ENCODE measurements at regions not wholly inside any gene's neighbourhood (a gene's known extent, or its start where the extent isn't known, plus 50 kb on each side); places are given as distances from the start of the nearest gene placed in this dataset.

GRCh38 chr3:104291437-104291851, 1075.3 kb upstream of the ALCAM start:
- WGBS, 2 donors (ENCODE audit: extremely low coverage in 2 of 2, insufficient read length in 2 of 2, insufficient replicate concordance in 1 of 2): no CpG with 5 or more reads among the region's 3 CpGs
- peaks cover 0 to 4% of the 10 kb centered on the region in 2 donors for H3K9me3 ChIP-seq (replicated peaks in 1 of 2; ENCODE audit: control insufficient read depth in 2 of 2, insufficient read depth in 1 of 2, low read depth in 1 of 2, low read length in 2 of 2)
- no peaks in the 10 kb centered on the region for H3K27me3 ChIP-seq (ENCODE audit: control insufficient read depth in 3 of 3, insufficient read depth in 3 of 3, low read depth in 1 of 3, low read length in 3 of 3)
- H3K14ac ChIP-seq (ENCODE audit: low read length): no peak overlapping the region
- peaks cover 0 to 8% of the 10 kb centered on the region in 2 donors for H3K4me1 ChIP-seq (ENCODE audit: control insufficient read depth in 2 of 2, insufficient read depth in 1 of 2, low read depth in 1 of 2, low read length in 2 of 2)
- H3K27ac ChIP-seq (replicated peaks; ENCODE audit: low read length): no peak overlapping the region
- no peak overlapping the region for H3K9ac ChIP-seq (ENCODE audit: low read depth, low read length, poor library complexity)
- no peak overlapping the region for H2AK5ac ChIP-seq (ENCODE audit: low read depth, low read length)
- DNase-seq (ENCODE audit: low spot score): no peak
- no peak overlapping the region for H4K8ac ChIP-seq (ENCODE audit: low read depth, low read length)
- H3K36me3 ChIP-seq (replicated peaks in 1 of 2; ENCODE audit: control insufficient read depth in 2 of 2, insufficient read depth in 2 of 2, low read length in 2 of 2): no peaks in the 10 kb centered on the region
- H3K4me2 ChIP-seq (ENCODE audit: insufficient read depth, low read length, poor library complexity, severe bottlenecking): no peak overlapping the region
- H2BK15ac ChIP-seq (ENCODE audit: low read length): no peak overlapping the region
- no peak overlapping the region for H2BK120ac ChIP-seq (ENCODE audit: low read depth, low read length)
- H2AFZ ChIP-seq (ENCODE audit: low read length): no peak overlapping the region
- H3K79me1 ChIP-seq (ENCODE audit: low read depth, low read length): no peaks in the 10 kb centered on the region
- no peak overlapping the region for H3K23ac ChIP-seq (ENCODE audit: low read depth, low read length, poor library complexity)
- H4K91ac ChIP-seq (ENCODE audit: low read depth, low read length, poor library complexity): no peak overlapping the region
- no peak overlapping the region for H3K18ac ChIP-seq (ENCODE audit: low read length)
- no peak overlapping the region for H2BK12ac ChIP-seq (ENCODE audit: low read length)
- no peak overlapping the region for H3K4ac ChIP-seq (ENCODE audit: low read length)
- no peak overlapping the region for H2BK5ac ChIP-seq (ENCODE audit: low read length)
- H3K4me3 ChIP-seq (ENCODE audit: low read length in 2 of 2): no peak overlapping the region

- Histone ChIP-seq H2AK5ac (ENCODE audit: low read depth, low read length) (no peak overlapping the region), H3K18ac (ENCODE audit: low read length) (no peak overlapping the region), H3K79me1 (ENCODE audit: low read depth, low read length) (no peaks in the 10 kb centered on the region), H2BK15ac (ENCODE audit: low read length) (no peak overlapping the region), H3K9me3 (replicated peaks in 1 of 2; ENCODE audit: control insufficient read depth in 2 of 2, insufficient read depth in 1 of 2, low read depth in 1 of 2, low read length in 2 of 2) (peaks cover 0 to 1% of the 10 kb centered on the region in 2 donors), H3K4me3 (ENCODE audit: low read length in 2 of 2) (no peak overlapping the region), H3K27ac (replicated peaks; ENCODE audit: low read length) (no peak overlapping the region), H3K4ac (ENCODE audit: low read length) (no peak overlapping the region), H3K4me2 (ENCODE audit: insufficient read depth, low read length, poor library complexity, severe bottlenecking) (no peak overlapping the region), H3K14ac (ENCODE audit: low read length) (no peak overlapping the region), H3K9ac (ENCODE audit: low read depth, low read length, poor library complexity) (no peak overlapping the region), H2BK5ac (ENCODE audit: low read length) (no peak overlapping the region), H2AFZ (ENCODE audit: low read length) (no peak overlapping the region), H4K91ac (ENCODE audit: low read depth, low read length, poor library complexity) (no peak overlapping the region), H2BK120ac (ENCODE audit: low read depth, low read length) (no peak overlapping the region), H3K36me3 (replicated peaks in 1 of 2; ENCODE audit: control insufficient read depth in 2 of 2, insufficient read depth in 2 of 2, low read length in 2 of 2) (no peaks in the 10 kb centered on the region), H3K4me1 (ENCODE audit: control insufficient read depth in 2 of 2, insufficient read depth in 1 of 2, low read depth in 1 of 2, low read length in 2 of 2) (peaks cover 0 to 8% of the 10 kb centered on the region in 2 donors), H2BK12ac (ENCODE audit: low read length) (no peak overlapping the region), H4K8ac (ENCODE audit: low read depth, low read length) (no peak overlapping the region), H3K27me3 (ENCODE audit: control insufficient read depth in 3 of 3, insufficient read depth in 3 of 3, low read depth in 1 of 3, low read length in 3 of 3) (no peaks in the 10 kb centered on the region), H3K23ac (ENCODE audit: low read depth, low read length, poor library complexity) (no peak overlapping the region)
- no CpG with 5 or more reads among the region's 2 CpGs for WGBS, 2 donors (ENCODE audit: extremely low coverage in 2 of 2, insufficient read length in 2 of 2, insufficient replicate concordance in 1 of 2)
- DNase-seq (ENCODE audit: low spot score): no peak
Measured at GRCh38 chr3:104291878-104292277, 1074.8 kb upstream of the ALCAM start.

GRCh38 chr3:104297617-104298016, 1069.1 kb upstream of the ALCAM start:
- no peak overlapping the region for H4K8ac ChIP-seq (ENCODE audit: low read depth, low read length)
- H2BK5ac ChIP-seq (ENCODE audit: low read length): no peak overlapping the region
- no peaks in the 10 kb centered on the region for H3K4me1 ChIP-seq (ENCODE audit: control insufficient read depth in 2 of 2, insufficient read depth in 1 of 2, low read depth in 1 of 2, low read length in 2 of 2)
- H2BK12ac ChIP-seq (ENCODE audit: low read length): no peak overlapping the region
- no peak overlapping the region for H3K4me3 ChIP-seq (ENCODE audit: low read length in 2 of 2)
- no peaks in the 10 kb centered on the region for H3K9me3 ChIP-seq (replicated peaks in 1 of 2; ENCODE audit: control insufficient read depth in 2 of 2, insufficient read depth in 1 of 2, low read depth in 1 of 2, low read length in 2 of 2)
- no peak overlapping the region for H2BK15ac ChIP-seq (ENCODE audit: low read length)
- H2AK5ac ChIP-seq (ENCODE audit: low read depth, low read length): no peak overlapping the region
- H2BK120ac ChIP-seq (ENCODE audit: low read depth, low read length): no peak overlapping the region
- no peak overlapping the region for H3K23ac ChIP-seq (ENCODE audit: low read depth, low read length, poor library complexity)
- no peaks in the 10 kb centered on the region for H3K36me3 ChIP-seq (replicated peaks in 1 of 2; ENCODE audit: control insufficient read depth in 2 of 2, insufficient read depth in 2 of 2, low read length in 2 of 2)
- no peaks in the 10 kb centered on the region for H3K27me3 ChIP-seq (ENCODE audit: control insufficient read depth in 3 of 3, insufficient read depth in 3 of 3, low read depth in 1 of 3, low read length in 3 of 3)
- no peaks in the 10 kb centered on the region for H3K79me1 ChIP-seq (ENCODE audit: low read depth, low read length)
- no peak for DNase-seq (ENCODE audit: low spot score)
- no peak overlapping the region for H3K18ac ChIP-seq (ENCODE audit: low read length)
- WGBS, 2 donors (ENCODE audit: extremely low coverage in 2 of 2, insufficient read length in 2 of 2, insufficient replicate concordance in 1 of 2): no CpG with 5 or more reads among the region's 1 CpG
- no peak overlapping the region for H3K4ac ChIP-seq (ENCODE audit: low read length)
- no peak overlapping the region for H3K9ac ChIP-seq (ENCODE audit: low read depth, low read length, poor library complexity)
- H3K14ac ChIP-seq (ENCODE audit: low read length): no peak overlapping the region
- no peak overlapping the region for H3K4me2 ChIP-seq (ENCODE audit: insufficient read depth, low read length, poor library complexity, severe bottlenecking)
- no peak overlapping the region for H2AFZ ChIP-seq (ENCODE audit: low read length)
- no peak overlapping the region for H4K91ac ChIP-seq (ENCODE audit: low read depth, low read length, poor library complexity)
- no peak overlapping the region for H3K27ac ChIP-seq (replicated peaks; ENCODE audit: low read length)

- Histone ChIP-seq H3K36me3 (replicated peaks in 1 of 2; ENCODE audit: control insufficient read depth in 2 of 2, insufficient read depth in 2 of 2, low read length in 2 of 2) (no peaks in the 10 kb centered on the region), H3K9me3 (replicated peaks in 1 of 2; ENCODE audit: control insufficient read depth in 2 of 2, insufficient read depth in 1 of 2, low read depth in 1 of 2, low read length in 2 of 2) (no peaks in the 10 kb centered on the region), H3K18ac (ENCODE audit: low read length) (no peak overlapping the region), H3K9ac (ENCODE audit: low read depth, low read length, poor library complexity) (no peak overlapping the region), H4K8ac (ENCODE audit: low read depth, low read length) (no peak overlapping the region), H2BK12ac (ENCODE audit: low read length) (no peak overlapping the region), H3K4me1 (ENCODE audit: control insufficient read depth in 2 of 2, insufficient read depth in 1 of 2, low read depth in 1 of 2, low read length in 2 of 2) (no peaks in the 10 kb centered on the region), H3K27me3 (ENCODE audit: control insufficient read depth in 3 of 3, insufficient read depth in 3 of 3, low read depth in 1 of 3, low read length in 3 of 3) (no peaks in the 10 kb centered on the region), H3K14ac (ENCODE audit: low read length) (no peak overlapping the region), H2BK120ac (ENCODE audit: low read depth, low read length) (no peak overlapping the region), H2BK15ac (ENCODE audit: low read length) (no peak overlapping the region), H4K91ac (ENCODE audit: low read depth, low read length, poor library complexity) (no peak overlapping the region), H2AFZ (ENCODE audit: low read length) (no peak overlapping the region), H3K79me1 (ENCODE audit: low read depth, low read length) (no peaks in the 10 kb centered on the region), H2BK5ac (ENCODE audit: low read length) (no peak overlapping the region), H2AK5ac (ENCODE audit: low read depth, low read length) (no peak overlapping the region), H3K4ac (ENCODE audit: low read length) (no peak overlapping the region), H3K4me3 (ENCODE audit: low read length in 2 of 2) (no peak overlapping the region), H3K4me2 (ENCODE audit: insufficient read depth, low read length, poor library complexity, severe bottlenecking) (no peak overlapping the region), H3K23ac (ENCODE audit: low read depth, low read length, poor library complexity) (no peak overlapping the region), H3K27ac (replicated peaks; ENCODE audit: low read length) (no peak overlapping the region)
- no CpG with 5 or more reads among the region's 2 CpGs for WGBS, 2 donors (ENCODE audit: extremely low coverage in 2 of 2, insufficient read length in 2 of 2, insufficient replicate concordance in 1 of 2)
- DNase-seq (ENCODE audit: low spot score): no peak
Measured at GRCh38 chr3:104298662-104299061, 1068.0 kb upstream of the ALCAM start.
